C4-2B (cell line): ENCODE measurements at regions not wholly inside any gene's neighbourhood (a gene's known extent, or its start where the extent isn't known, plus 50 kb on each side); places are given as distances from the start of the nearest gene placed in this dataset.

Experiments
- CTCF ChIP-seq: fragments of 450-650 bp; conservative IDR thresholded peaks from 2 replicates; pipeline ENCODE4 v1.5.1; 2017; ENCODE audit warnings: mild to moderate bottlenecking
- ZFX ChIP-seq: fragments of 450-650 bp; IDR thresholded peaks from 2 replicates; pipeline ENCODE4 v1.6.1; 2017

- TF ChIP-seq CTCF (no peak), ZFX (no peak)
Observed at GRCh38 chr4:131046821-131047220, 1950.9 kb downstream of the C4orf33 start.
